ENCODE measurements at regions not wholly inside any gene's neighbourhood (a gene's known extent, or its start where the extent isn't known, plus 50 kb on each side); places are given as distances from the start of the nearest gene placed in this dataset.

- TF ChIP-seq, protein P1, sequence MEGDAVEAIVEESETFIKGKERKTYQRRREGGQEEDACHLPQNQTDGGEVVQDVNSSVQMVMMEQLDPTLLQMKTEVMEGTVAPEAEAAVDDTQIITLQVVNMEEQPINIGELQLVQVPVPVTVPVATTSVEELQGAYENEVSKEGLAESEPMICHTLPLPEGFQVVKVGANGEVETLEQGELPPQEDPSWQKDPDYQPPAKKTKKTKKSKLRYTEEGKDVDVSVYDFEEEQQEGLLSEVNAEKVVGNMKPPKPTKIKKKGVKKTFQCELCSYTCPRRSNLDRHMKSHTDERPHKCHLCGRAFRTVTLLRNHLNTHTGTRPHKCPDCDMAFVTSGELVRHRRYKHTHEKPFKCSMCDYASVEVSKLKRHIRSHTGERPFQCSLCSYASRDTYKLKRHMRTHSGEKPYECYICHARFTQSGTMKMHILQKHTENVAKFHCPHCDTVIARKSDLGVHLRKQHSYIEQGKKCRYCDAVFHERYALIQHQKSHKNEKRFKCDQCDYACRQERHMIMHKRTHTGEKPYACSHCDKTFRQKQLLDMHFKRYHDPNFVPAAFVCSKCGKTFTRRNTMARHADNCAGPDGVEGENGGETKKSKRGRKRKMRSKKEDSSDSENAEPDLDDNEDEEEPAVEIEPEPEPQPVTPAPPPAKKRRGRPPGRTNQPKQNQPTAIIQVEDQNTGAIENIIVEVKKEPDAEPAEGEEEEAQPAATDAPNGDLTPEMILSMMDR (IDR thresholded peaks at IDR 0.05; ENCODE audit: low read depth, low read length, poor library complexity, severe bottlenecking) = no peak
- TF ChIP-seq EZH2phosphoT487 (IDR thresholded peaks at IDR 0.05; ENCODE audit: borderline replicate concordance, low read length) = no peak
Observed at GRCh38 chr1:29668551-29669157, 432.3 kb downstream of the PTPRU start.
